GM06990 (cell line): ENCODE measurements at regions not wholly inside any gene's neighbourhood (a gene's known extent, or its start where the extent isn't known, plus 50 kb on each side); places are given as distances from the start of the nearest gene placed in this dataset.

ENCODE experiments used
- DNase-seq: peaks from one replicate; pipeline ENCODE4 v3.0.0-alpha.2; 2011; ENCODE audit not compliant: insufficient read length; ENCODE audit errors: extremely low read depth
- H3K27me3 ChIP-seq: replicated peaks from 2 replicates; pipeline ENCODE4 v1.6.0; 2011; ENCODE audit warnings: low read length; ENCODE audit not compliant: control insufficient read depth, insufficient read depth
- H3K36me3 ChIP-seq: 2 replicates; pipeline ENCODE4 v1.5.1; 2011; ENCODE audit warnings: low read length; ENCODE audit not compliant: control insufficient read depth, insufficient read depth
- H3K4me3 ChIP-seq: replicated peaks from 2 replicates; pipeline ENCODE4 v1.5.1; 2011; ENCODE audit warnings: low read depth, mild to moderate bottlenecking, control low read depth, low read length
- CTCF ChIP-seq: IDR thresholded peaks from 2 replicates; pipeline ENCODE4 v1.5.1; 2011; ENCODE audit warnings: low read length, control low read depth, mild to moderate bottlenecking, inconsistent platforms; ENCODE audit not compliant: insufficient read depth, poor library complexity, severe bottlenecking

- Histone ChIP-seq H3K4me3 (no peak overlapping the region), H3K36me3 (no peaks in the 10 kb centered on the region), H3K27me3 (no peaks in the 10 kb centered on the region)
- no peak for DNase-seq
- no peak for TF ChIP-seq CTCF
Measured at GRCh38 chr2:58895857-58896256, 654.7 kb upstream of the FANCL start.

- TF ChIP-seq CTCF, result no peak
- DNase-seq, result no peak
- Histone ChIP-seq H3K36me3 (no peaks in the 10 kb centered on the region), H3K27me3 (no peaks in the 10 kb centered on the region), H3K4me3 (no peak overlapping the region)
Measured at GRCh38 chr2:58893656-58894351, 652.7 kb upstream of the FANCL start.

GRCh38 chr2:58891828-58892377 lies 650.8 kb upstream of the FANCL start:
- no peak for TF ChIP-seq CTCF
- H3K4me3 ChIP-seq, result no peak overlapping the region
- H3K36me3 ChIP-seq, result no peaks in the 10 kb centered on the region
- no peak for DNase-seq
- H3K27me3 ChIP-seq, result no peaks in the 10 kb centered on the region

GRCh38 chr2:58890865-58891525 lies 649.9 kb upstream of the FANCL start:
- Histone ChIP-seq H3K4me3 (no peak overlapping the region), H3K36me3 (no peaks in the 10 kb centered on the region), H3K27me3 (no peaks in the 10 kb centered on the region)
- TF ChIP-seq CTCF, result no peak
- no peak for DNase-seq

GRCh38 chr2:58886009-58886408 lies 644.9 kb upstream of the FANCL start:
- Histone ChIP-seq H3K4me3 (no peak overlapping the region), H3K27me3 (no peaks in the 10 kb centered on the region), H3K36me3 (no peaks in the 10 kb centered on the region)
- no peak for DNase-seq
- no peak for TF ChIP-seq CTCF
